ENCODE measurements at regions not wholly inside any gene's neighbourhood (a gene's known extent, or its start where the extent isn't known, plus 50 kb on each side); places are given as distances from the start of the nearest gene placed in this dataset.

- TF ChIP-seq YY1 (IDR thresholded peaks at IDR 0.05; ENCODE audit: insufficient read depth, insufficient read length) = no peak
- no peak for TF ChIP-seq ZNF274 (IDR thresholded peaks at IDR 0.05; ENCODE audit: low read depth, low read length)
- no peak for TF ChIP-seq SUZ12 (IDR thresholded peaks at IDR 0.05; ENCODE audit: extremely low read depth, insufficient read depth, insufficient read length)
These were observed 62.0 kb upstream of the THY1 start for GRCh38 chr11:119484741-119485605.

All from NT2/D1 (cell line).